Hematopoietic multipotent progenitor cell treated with erythropoietin and hydrocortisone succinate and interleukin-3 and kit ligand, for 15 days (in vitro differentiated cells): ENCODE measurements at regions not wholly inside any gene's neighbourhood (a gene's known extent, or its start where the extent isn't known, plus 50 kb on each side); places are given as distances from the start of the nearest gene placed in this dataset.
"Not testable (repeated sequence)": the region's sequence is repeated elsewhere in the genome, so short reads cannot be mapped to it uniquely, and the experiment has no call there.

ENCODE experiments used
- DNase-seq: peaks from one replicate; pipeline ENCODE4 v3.0.0-alpha.2; 2015; ENCODE audit warnings: low spot score

GRCh38 chr21:28069450-28069923, 923.2 kb downstream of the LTN1 start:
- no peak for DNase-seq

- DNase-seq, result no peak
Measured at GRCh38 chr21:28068455-28069358, 924.0 kb downstream of the LTN1 start.

- DNase-seq, result no peak
Measured at GRCh38 chr21:28066596-28067387, 925.9 kb downstream of the LTN1 start.

- no peak for DNase-seq
Measured at GRCh38 chr21:28066076-28066475, 926.6 kb downstream of the LTN1 start.

GRCh38 chr21:28063241-28064216, 929.1 kb downstream of the LTN1 start:
- no peak for DNase-seq

GRCh38 chr21:28052956-28053355, 939.7 kb downstream of the LTN1 start:
- DNase-seq, result not testable (repeated sequence)

GRCh38 chr21:28051649-28052048, 941.0 kb downstream of the LTN1 start:
- DNase-seq, result not testable (repeated sequence)

- DNase-seq, result not testable (repeated sequence)
Measured at GRCh38 chr21:28035692-28036091, 957.0 kb downstream of the LTN1 start.

- DNase-seq, result not testable (repeated sequence)
Measured at GRCh38 chr21:28034916-28035315, 957.8 kb downstream of the LTN1 start.

- DNase-seq, result not testable (repeated sequence)
Measured at GRCh38 chr21:28034334-28034733, 958.3 kb downstream of the LTN1 start.

GRCh38 chr21:28032652-28033051, 960.0 kb downstream of the LTN1 start:
- not testable (repeated sequence) for DNase-seq

GRCh38 chr21:28031066-28031465, 961.6 kb downstream of the LTN1 start:
- DNase-seq, result not testable (repeated sequence)

- DNase-seq, result no peak
Measured at GRCh38 chr21:28025111-28025510, 967.6 kb downstream of the LTN1 start.

- no peak for DNase-seq
Measured at GRCh38 chr21:28018741-28019669, 973.7 kb downstream of the LTN1 start.

GRCh38 chr21:28018213-28018612, 974.5 kb downstream of the LTN1 start:
- DNase-seq, result no peak

GRCh38 chr21:28016571-28016970, 976.1 kb downstream of the LTN1 start:
- DNase-seq, result no peak

GRCh38 chr21:28013123-28013522, 979.6 kb downstream of the LTN1 start:
- DNase-seq, result not testable (repeated sequence)

GRCh38 chr21:28011970-28012369, 980.7 kb downstream of the LTN1 start:
- not testable (repeated sequence) for DNase-seq

- not testable (repeated sequence) for DNase-seq
Measured at GRCh38 chr21:28008245-28008644, 984.4 kb downstream of the LTN1 start.

- DNase-seq, result not testable (repeated sequence)
Measured at GRCh38 chr21:28003627-28004026, 989.0 kb downstream of the LTN1 start.
